CD4-positive, CD25-positive, alpha-beta regulatory T cell (primary cell): ENCODE measurements at regions not wholly inside any gene's neighbourhood (a gene's known extent, or its start where the extent isn't known, plus 50 kb on each side); places are given as distances from the start of the nearest gene placed in this dataset.

Source experiments
- ATAC-seq, 2 donors: fragments of 150-1000 bp; cut with Tn5 transposase; one replicate each; pipeline ENCODE4 v1.10.0; 2021; ENCODE audit warnings: low read depth in 2 of 2, moderate number of reproducible peaks in 2 of 2, moderate library complexity in 1 of 2
- DNase-seq, 3 donors: peaks; one replicate each; pipeline versions ENCODE4 v3.0.0 to v3.0.0-alpha.2; 2012 to 2022; ENCODE audit warnings: mixed read lengths in 1 of 3
- H3K27ac ChIP-seq: one replicate; pipeline ENCODE4 v1.7.0; 2013; ENCODE audit warnings: mild to moderate bottlenecking, low read length; ENCODE audit not compliant: insufficient read depth, poor library complexity, severe bottlenecking
- H3K27me3 ChIP-seq: one replicate; pipeline ENCODE4 v1.7.0; 2013; ENCODE audit warnings: low read length; ENCODE audit not compliant: control insufficient read depth, insufficient read depth
- H3K36me3 ChIP-seq: one replicate; pipeline ENCODE4 v1.7.0; 2013; ENCODE audit warnings: mild to moderate bottlenecking, low read length, moderate library complexity; ENCODE audit not compliant: control insufficient read depth, insufficient read depth
- H3K4me1 ChIP-seq: 2 replicates; pipeline ENCODE4 v1.7.0; 2013; ENCODE audit warnings: mild to moderate bottlenecking, low read length; ENCODE audit not compliant: insufficient read depth, control insufficient read depth, poor library complexity, severe bottlenecking
- H3K4me3 ChIP-seq: one replicate; pipeline ENCODE4 v1.7.0; 2013; ENCODE audit warnings: low read depth, mild to moderate bottlenecking, low read length, moderate library complexity
- H3K9me3 ChIP-seq, 2 experiments: 1 replicate in 1 of 2; 2 replicates in 1 of 2; pipeline ENCODE4 v1.7.0; 2013; ENCODE audit warnings: low read length in 2 of 2, mild to moderate bottlenecking in 1 of 2, moderate library complexity in 1 of 2; ENCODE audit not compliant: control insufficient read depth in 2 of 2
- H3K27ac Mint-ChIP-seq, 3 donors: one replicate each; pipeline ENCODE4 v1.8.0; 2020 to 2022; ENCODE audit warnings: mild to moderate bottlenecking in 3 of 3, mixed read lengths in 3 of 3, moderate library complexity in 2 of 3
- H3K27me3 Mint-ChIP-seq: one replicate; pipeline ENCODE4 v1.8.0; 2022; ENCODE audit warnings: mild to moderate bottlenecking, mixed read lengths
- H3K36me3 Mint-ChIP-seq: one replicate; pipeline ENCODE4 v1.8.0; 2020; ENCODE audit warnings: mixed read lengths
- H3K4me1 Mint-ChIP-seq, 4 donors: one replicate each; pipeline ENCODE4 v1.8.0; 2020 to 2022; ENCODE audit warnings: mixed read lengths in 4 of 4, mild to moderate bottlenecking in 1 of 4
- H3K4me3 Mint-ChIP-seq, 4 donors: one replicate each; pipeline ENCODE4 v1.8.0; 2020 to 2022; ENCODE audit warnings: mild to moderate bottlenecking in 4 of 4, mixed read lengths in 4 of 4, moderate library complexity in 3 of 4
- H3K9me3 Mint-ChIP-seq, 7 donors: one replicate each; pipeline ENCODE4 v1.8.0; 2020 to 2022; ENCODE audit warnings: mixed read lengths in 7 of 7, mild to moderate bottlenecking in 3 of 7, moderate library complexity in 2 of 7

DNA sequence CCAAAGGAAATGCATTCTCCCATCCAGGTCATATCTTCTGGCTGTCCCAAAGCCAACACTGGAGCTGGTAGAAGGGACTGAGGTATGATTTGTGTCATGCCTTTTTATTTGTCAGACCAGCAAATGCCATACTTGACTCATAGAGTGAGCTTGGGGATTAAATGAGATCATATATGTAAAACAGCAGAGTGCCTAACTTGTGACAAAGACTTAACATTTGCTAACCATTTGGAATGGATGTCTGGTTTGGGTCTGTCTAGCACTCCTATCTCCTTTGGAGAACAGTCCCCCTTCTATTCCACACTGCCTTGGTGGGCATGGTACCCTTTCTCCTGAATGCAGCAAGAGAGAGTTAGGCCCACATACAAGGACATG is 128.5 kb upstream of the LGALSL start:
- Mint-ChIP-seq H3K4me3 (peak overlapping the region; percentile 8 to 93 (median 86)), H3K9me3 (peaks cover 0 to 3% (median 0%) of the 10 kb centered on the region in 7 donors), H3K4me1 (peaks cover 11 to 75% (median 39%) of the 10 kb centered on the region in 4 donors), H3K36me3 (no peaks in the 10 kb centered on the region), H3K27me3 (peaks cover 5% of the 10 kb centered on the region), H3K27ac (peak overlapping the region; percentile 97 to 100 (median 99))
- DNase-seq = peak in 1 of 3 donors; percentile 59
- ATAC-seq = peak; percentile 7 to 10
- Histone ChIP-seq H3K4me1 (peaks cover 43% of the 10 kb centered on the region), H3K27ac (peak overlapping the region; percentile 78), H3K4me3 (peak overlapping the region; percentile 52), H3K27me3 (no peaks in the 10 kb centered on the region), H3K36me3 (no peaks in the 10 kb centered on the region), H3K9me3 (no peaks in the 10 kb centered on the region)

- DNase-seq (peak; percentile 14 to 95 (median 78)), ATAC-seq (peak; percentile 92 to 93)
- peak overlapping the region; percentile 97 to 100 (median 99) for H3K27ac Mint-ChIP-seq
- Histone ChIP-seq H3K27me3 (no peaks in the 10 kb centered on the region), H3K4me3 (peak overlapping the region; percentile 52), H3K9me3 (no peaks in the 10 kb centered on the region), H3K36me3 (no peaks in the 10 kb centered on the region), H3K4me1 (peaks cover 49% of the 10 kb centered on the region), H3K27ac (peak overlapping the region; percentile 78)
- peaks cover 16 to 80% (median 44%) of the 10 kb centered on the region in 4 donors for H3K4me1 Mint-ChIP-seq
- peak overlapping the region; percentile 73 to 93 (median 86) for H3K4me3 Mint-ChIP-seq
- H3K27me3 Mint-ChIP-seq = peaks cover 5% of the 10 kb centered on the region
- peaks cover 0 to 3% (median 0%) of the 10 kb centered on the region in 7 donors for H3K9me3 Mint-ChIP-seq
- H3K36me3 Mint-ChIP-seq = no peaks in the 10 kb centered on the region
Measured at GRCh38 chr2:64325852-64326577, 127.9 kb upstream of the LGALSL start.

- Mint-ChIP-seq H3K36me3 (no peaks in the 10 kb centered on the region), H3K9me3 (peaks cover 0 to 3% (median 0%) of the 10 kb centered on the region in 7 donors), H3K4me1 (peaks cover 17 to 82% (median 45%) of the 10 kb centered on the region in 4 donors), H3K27me3 (peaks cover 5% of the 10 kb centered on the region), H3K4me3 (peak overlapping the region; percentile 73 to 93 (median 86)), H3K27ac (peak overlapping the region; percentile 97 to 100 (median 99))
- Histone ChIP-seq H3K4me3 (peak overlapping the region; percentile 52), H3K36me3 (no peaks in the 10 kb centered on the region), H3K9me3 (no peaks in the 10 kb centered on the region), H3K4me1 (peaks cover 54% of the 10 kb centered on the region), H3K27me3 (no peaks in the 10 kb centered on the region), H3K27ac (peak overlapping the region; percentile 78)
- DNase-seq = no peak
- no peak for ATAC-seq
Measured at GRCh38 chr2:64326578-64327050, 127.3 kb upstream of the LGALSL start.

- Mint-ChIP-seq H3K9me3 (peaks cover 0 to 2% (median 0%) of the 10 kb centered on the region in 7 donors), H3K36me3 (no peaks in the 10 kb centered on the region), H3K27ac (peak overlapping the region; percentile 97 to 100 (median 99)), H3K4me1 (peaks cover 17 to 85% (median 45%) of the 10 kb centered on the region in 4 donors), H3K27me3 (peaks cover 5% of the 10 kb centered on the region), H3K4me3 (peak overlapping the region; percentile 73 to 93 (median 84))
- ATAC-seq = no peak
- Histone ChIP-seq H3K36me3 (no peaks in the 10 kb centered on the region), H3K4me3 (peak overlapping the region; percentile 73), H3K27me3 (no peaks in the 10 kb centered on the region), H3K4me1 (peaks cover 54% of the 10 kb centered on the region), H3K9me3 (no peaks in the 10 kb centered on the region), H3K27ac (peak overlapping the region; percentile 78)
- DNase-seq = no peak
Measured at GRCh38 chr2:64327129-64327509, 126.8 kb upstream of the LGALSL start.

- H3K9me3 Mint-ChIP-seq = no peaks in the 10 kb centered on the region
Measured at GRCh38 chr2:64327510-64328414, 126.2 kb upstream of the LGALSL start.

DNA sequence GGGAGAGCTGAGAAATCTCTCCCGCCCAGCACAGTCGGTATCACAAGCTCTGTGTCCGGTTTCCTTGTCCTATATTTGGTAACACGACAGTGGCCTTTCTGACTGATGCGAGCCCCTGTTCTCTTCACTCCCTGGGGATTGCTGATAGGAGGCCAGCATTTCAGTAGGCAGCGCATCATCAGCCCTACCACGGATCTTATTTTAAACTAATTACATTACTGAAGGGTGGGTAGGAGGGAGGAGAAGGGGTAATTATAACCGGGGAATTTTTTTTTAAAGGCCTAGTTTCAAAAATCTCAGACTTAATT is 125.6 kb upstream of the LGALSL start:
- Mint-ChIP-seq H3K27me3 (no peaks in the 10 kb centered on the region), H3K4me3 (peak overlapping the region in 3 of 4 donors; percentile 73 to 93 (median 84)), H3K27ac (peak overlapping the region; percentile 97 to 100 (median 99)), H3K36me3 (no peaks in the 10 kb centered on the region), H3K4me1 (peaks cover 17 to 74% (median 45%) of the 10 kb centered on the region in 4 donors), H3K9me3 (no peaks in the 10 kb centered on the region)
- peaks cover 54% of the 10 kb centered on the region for H3K4me1 ChIP-seq
- H3K4me3 ChIP-seq = no peak overlapping the region
- no peaks in the 10 kb centered on the region for H3K36me3 ChIP-seq
- H3K9me3 ChIP-seq = no peaks in the 10 kb centered on the region
- H3K27ac ChIP-seq = peak overlapping the region; percentile 78
- no peaks in the 10 kb centered on the region for H3K27me3 ChIP-seq
- DNase-seq (no peak), ATAC-seq (no peak)

More at GRCh38 chr2:64327510-64328414, 126.2 kb upstream of the LGALSL start:
- Mint-ChIP-seq H3K36me3 (no peaks in the 10 kb centered on the region), H3K4me1 (peaks cover 17 to 79% (median 45%) of the 10 kb centered on the region in 4 donors), H3K27me3 (no peaks in the 10 kb centered on the region), H3K27ac (peak overlapping the region; percentile 97 to 100 (median 99)), H3K4me3 (peak overlapping the region; percentile 73 to 93 (median 83))
- ATAC-seq (peak; percentile 42 to 43), DNase-seq (peak; percentile 37 to 76 (median 67))
- Histone ChIP-seq H3K9me3 (no peaks in the 10 kb centered on the region), H3K36me3 (no peaks in the 10 kb centered on the region), H3K4me3 (peak overlapping the region; percentile 73), H3K27me3 (no peaks in the 10 kb centered on the region), H3K4me1 (peaks cover 54% of the 10 kb centered on the region), H3K27ac (peak overlapping the region; percentile 78)

DNA sequence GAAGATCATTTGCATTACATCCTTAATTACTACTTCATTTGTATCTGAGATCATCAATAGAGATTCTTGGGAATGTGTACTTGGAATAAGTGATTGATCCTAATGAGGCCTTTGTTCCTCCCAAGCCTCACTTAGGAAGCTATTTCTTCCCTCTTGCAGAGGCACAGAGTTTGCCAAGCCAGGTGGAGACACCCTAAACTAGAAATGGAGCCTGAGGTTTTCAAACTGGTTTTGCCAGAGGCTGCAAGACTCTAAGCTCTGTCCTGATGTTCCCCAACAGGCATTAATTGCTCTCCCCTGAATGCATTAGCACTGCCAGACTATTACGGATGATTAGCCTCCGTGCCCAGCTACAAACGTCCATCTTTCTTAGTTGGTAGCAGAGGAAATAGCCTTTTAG is 125.2 kb upstream of the LGALSL start:
- DNase-seq (no peak), ATAC-seq (no peak)
- H3K27me3 ChIP-seq = no peaks in the 10 kb centered on the region
- H3K27ac ChIP-seq = peak overlapping the region; percentile 78
- H3K4me1 ChIP-seq = peaks cover 54% of the 10 kb centered on the region
- H3K27me3 Mint-ChIP-seq = no peaks in the 10 kb centered on the region
- no peaks in the 10 kb centered on the region for H3K9me3 ChIP-seq
- H3K4me1 Mint-ChIP-seq = peaks cover 17 to 70% (median 44%) of the 10 kb centered on the region in 4 donors
- H3K27ac Mint-ChIP-seq = peak overlapping the region; percentile 97 to 100 (median 99)
- H3K36me3 Mint-ChIP-seq = no peaks in the 10 kb centered on the region
- H3K4me3 ChIP-seq = no peak overlapping the region
- no peaks in the 10 kb centered on the region for H3K9me3 Mint-ChIP-seq
- H3K36me3 ChIP-seq = no peaks in the 10 kb centered on the region
- H3K4me3 Mint-ChIP-seq = peak overlapping the region in 2 of 4 donors; percentile 73 to 93
